H1 (cell line): ENCODE measurements at regions not wholly inside any gene's neighbourhood (a gene's known extent, or its start where the extent isn't known, plus 50 kb on each side); places are given as distances from the start of the nearest gene placed in this dataset.

Source experiments
- CTCF ChIA-PET: fragments of 300-600 bp; sonication (Branson Sonifier 250); formaldehyde crosslinking; loops from one replicate; lab custom pipeline; 2021; ENCODE audit not compliant: partially characterized antibody; lab: Charles Lee
- POLR2A ChIA-PET: fragments of 300-600 bp; sonication (Branson Sonifier 250); formaldehyde crosslinking; loops from one replicate; lab custom pipeline; 2021; ENCODE audit warnings: inconsistent platforms; ENCODE audit not compliant: partially characterized antibody; lab: Charles Lee
- DNase-seq, 2 experiments: peaks; one replicate each; pipeline versions ENCODE4 v3.0.0 to v3.0.0-alpha.2; 2010 to 2022; ENCODE audit warnings: low spot score in 2 of 2, low read depth in 1 of 2, mixed read lengths in 1 of 2
- FAIRE-seq: peaks from 2 replicates; lab custom pipeline; 2011; peaks lifted over from hg19 to GRCh38; lab: Jason Lieb, UNC
- H2AFZ ChIP-seq: 2 replicates; pipeline ENCODE4 v1.8.1; 2012; ENCODE audit warnings: low read length, inconsistent platforms
- H2AK5ac ChIP-seq: 2 replicates; pipeline ENCODE4 v1.6.1; 2013; ENCODE audit warnings: low read depth, low read length
- H2BK120ac ChIP-seq: replicated peaks from 2 replicates; pipeline ENCODE3; 2013; ENCODE audit warnings: low read depth, low read length, inconsistent platforms
- H2BK12ac ChIP-seq: 2 replicates; pipeline ENCODE4 v1.6.1; 2013; ENCODE audit warnings: low read depth, low read length
- H2BK15ac ChIP-seq: 2 replicates; pipeline ENCODE4 v1.6.1; 2013; ENCODE audit warnings: low read length
- H2BK20ac ChIP-seq: 2 replicates; pipeline ENCODE4 v1.6.1; 2013; ENCODE audit warnings: low read length
- H2BK5ac ChIP-seq: 2 replicates; pipeline ENCODE4 v1.6.1; 2013; ENCODE audit warnings: low read depth, low read length
- H3K14ac ChIP-seq: 2 replicates; pipeline ENCODE4 v1.6.1; 2013; ENCODE audit warnings: inconsistent platforms; ENCODE audit not compliant: insufficient read length
- H3K18ac ChIP-seq: 2 replicates; pipeline ENCODE4 v1.6.1; 2013; ENCODE audit warnings: low read length; ENCODE audit errors: extremely low read depth
- H3K23ac ChIP-seq: 2 replicates; pipeline ENCODE4 v1.6.1; 2013; ENCODE audit warnings: inconsistent platforms; ENCODE audit not compliant: insufficient read length
- H3K23me2 ChIP-seq: 2 replicates; pipeline ENCODE4 v1.6.1; 2013; ENCODE audit warnings: low read depth, low read length
- H3K27ac ChIP-seq: 2 replicates; pipeline ENCODE4 v1.6.1; 2011; ENCODE audit warnings: low read depth, low read length, inconsistent platforms
- H3K27me3 ChIP-seq, 4 experiments: replicated peaks in 1 of 4; 1 replicate in 1 of 4; 2 replicates in 3 of 4; pipeline versions ENCODE4 v1.6.1 to v1.8.1; 2011 to 2013; ENCODE audit warnings: low read length in 3 of 4, mild to moderate bottlenecking in 3 of 4, inconsistent platforms in 2 of 4, mixed read lengths in 2 of 4, moderate library complexity in 1 of 4; ENCODE audit not compliant: control insufficient read depth in 3 of 4, insufficient read depth in 3 of 4; ENCODE audit errors: extremely low read depth in 1 of 4
- H3K36me3 ChIP-seq, 4 experiments: 2 replicates each; pipeline versions ENCODE4 v1.6.1 to v1.8.1; 2011 to 2013; ENCODE audit warnings: mild to moderate bottlenecking in 4 of 4, low read length in 3 of 4, moderate library complexity in 2 of 4, control low read depth in 1 of 4, inconsistent platforms in 1 of 4; ENCODE audit not compliant: insufficient read depth in 4 of 4, control insufficient read depth in 2 of 4
- H3K4ac ChIP-seq: replicated peaks from 2 replicates; pipeline ENCODE3; 2013; ENCODE audit warnings: low read length, low read depth, mixed read lengths, inconsistent platforms; ENCODE audit not compliant: insufficient read length
- H3K4me1 ChIP-seq, 4 experiments: replicated peaks in 1 of 4; 1 replicate in 1 of 4; 2 replicates in 3 of 4; pipeline versions ENCODE4 v1.6.1 to v1.8.1; 2011 to 2013; ENCODE audit warnings: low read length in 3 of 4, inconsistent platforms in 2 of 4, mixed read lengths in 1 of 4; ENCODE audit not compliant: insufficient read depth in 4 of 4, control insufficient read depth in 3 of 4
- H3K4me2 ChIP-seq, 2 experiments: 2 replicates each; pipeline versions ENCODE4 v1.6.1 to v1.8.1; 2011 to 2013; ENCODE audit warnings: low read depth in 2 of 2, low read length in 2 of 2, control low read depth in 1 of 2, inconsistent platforms in 1 of 2, mild to moderate bottlenecking in 1 of 2; ENCODE audit not compliant: insufficient read depth in 1 of 2
- H3K4me3 ChIP-seq, 4 experiments: fragments of 200-600, 300-600 bp in 1 of 4; sonication (generic), shearing (Covaris generic), sonication (Bioruptor Twin) in 1 of 4; 2 replicates each; pipeline versions ENCODE4 v1.5.1 to v1.8.1; 2011 to 2016; ENCODE audit warnings: low read length in 4 of 4, low read depth in 3 of 4, control low read depth in 2 of 4, inconsistent platforms in 2 of 4, mild to moderate bottlenecking in 2 of 4, mixed read lengths in 1 of 4, moderate library complexity in 1 of 4; ENCODE audit not compliant: insufficient read depth in 2 of 4; ENCODE audit errors: extremely low read depth in 1 of 4
- H3K56ac ChIP-seq: replicated peaks from 2 replicates; pipeline ENCODE3; 2013; ENCODE audit warnings: low read depth, mild to moderate bottlenecking, mixed read lengths, low read length, inconsistent platforms; ENCODE audit not compliant: insufficient read length
- H3K79me1 ChIP-seq: 2 replicates; pipeline ENCODE4 v1.6.1; 2013; ENCODE audit warnings: low read depth, low read length, control low read depth
- H3K79me2 ChIP-seq, 2 experiments: 2 replicates each; pipeline versions ENCODE4 v1.6.1 to v1.8.1; 2012 to 2013; ENCODE audit warnings: low read length in 2 of 2, mild to moderate bottlenecking in 2 of 2, inconsistent platforms in 1 of 2; ENCODE audit not compliant: insufficient read depth in 2 of 2, control insufficient read depth in 1 of 2
- H3K9ac ChIP-seq, 4 experiments: replicated peaks in 1 of 4; 1 replicate in 1 of 4; 2 replicates in 3 of 4; pipeline versions ENCODE4 v1.6.1 to v1.8.1; 2011 to 2013; ENCODE audit warnings: low read depth in 3 of 4, low read length in 3 of 4, control low read depth in 2 of 4, mild to moderate bottlenecking in 2 of 4, moderate library complexity in 2 of 4, inconsistent platforms in 1 of 4; ENCODE audit errors: extremely low read depth in 1 of 4
- H3K9me3 ChIP-seq, 2 experiments: 2 replicates each; pipeline versions ENCODE4 v1.6.1 to v1.8.1; 2012 to 2013; ENCODE audit warnings: mild to moderate bottlenecking in 2 of 2, moderate library complexity in 2 of 2, control low read depth in 1 of 2, inconsistent platforms in 1 of 2, low read depth in 1 of 2, low read length in 1 of 2, mixed read lengths in 1 of 2; ENCODE audit not compliant: insufficient read depth in 2 of 2
- H4K20me1 ChIP-seq, 2 experiments: replicated peaks in 1 of 2; 2 replicates each; pipeline versions ENCODE3 to v1.8.1; 2011 to 2013; ENCODE audit warnings: inconsistent platforms in 2 of 2, low read length in 2 of 2, mild to moderate bottlenecking in 1 of 2; ENCODE audit not compliant: insufficient read depth in 2 of 2, control insufficient read depth in 1 of 2
- H4K5ac ChIP-seq: 2 replicates; pipeline ENCODE4 v1.6.1; 2013; ENCODE audit warnings: low read length, low read depth, mixed read lengths, inconsistent platforms; ENCODE audit not compliant: insufficient read length
- H4K8ac ChIP-seq: 2 replicates; pipeline ENCODE4 v1.8.0; 2013; ENCODE audit warnings: mild to moderate bottlenecking, moderate library complexity, low read length, inconsistent platforms; ENCODE audit not compliant: insufficient read depth; ENCODE audit errors: extremely low read depth
- H4K91ac ChIP-seq: replicated peaks from 2 replicates; pipeline ENCODE3; 2013; ENCODE audit warnings: low read length, mixed read lengths, inconsistent platforms; ENCODE audit not compliant: insufficient read length
- KDM1A ChIP-seq: fragments of 200-600, 300-600 bp; sonication (generic); IDR thresholded peaks from 2 replicates; pipeline ENCODE4 v1.7.1; 2016; ENCODE audit warnings: mild to moderate bottlenecking, low read length, borderline replicate concordance
- RAD21 ChIP-seq, 2 experiments: IDR thresholded peaks in 1 of 2; conservative IDR thresholded peaks in 1 of 2; 2 replicates each; pipeline ENCODE4 v1.6.1; 2011; ENCODE audit warnings: low read depth in 2 of 2, low read length in 2 of 2, improper control_type of control experiment in 1 of 2, inconsistent platforms in 1 of 2, mild to moderate bottlenecking in 1 of 2, moderate library complexity in 1 of 2
- RNF2 ChIP-seq: fragments of 200-900, 300-1000 bp; sonication (generic); IDR thresholded peaks from 2 replicates; pipeline ENCODE4 v1.7.1; 2016; ENCODE audit warnings: borderline replicate concordance, low read depth, mild to moderate bottlenecking, antibody characterized with exemption, low read length; ENCODE audit not compliant: poor library complexity, severe bottlenecking; ENCODE audit errors: missing control alignments
- WGBS, 2 experiments: shearing (Covaris generic) in 1 of 2; methylation state at CpG; one replicate each; pipeline versions ENCODE4 v1.1.6 to v1.1.7; 2013 to 2015; ENCODE audit warnings: low lambda C conversion rate in 2 of 2, mixed read lengths in 2 of 2, inconsistent platforms in 1 of 2, low coverage in 1 of 2, missing lambda C conversion rate in 1 of 2; ENCODE audit not compliant: insufficient replicate concordance in 2 of 2, insufficient coverage in 1 of 2, insufficient read length in 1 of 2; ENCODE audit errors: extremely low coverage in 1 of 2, missing lambda C conversion rate in 1 of 2; 5-methylcytosine and 5-hydroxymethylcytosine counted together

- Histone ChIP-seq H3K79me2 (no peaks in the 10 kb centered on the region), H2BK5ac (no peak overlapping the region), H3K4ac (no peak overlapping the region), H3K9me3 (no peaks in the 10 kb centered on the region), H3K18ac (no peak overlapping the region), H3K23ac (no peak overlapping the region), H2BK12ac (no peak overlapping the region), H3K14ac (no peak overlapping the region), H2BK120ac (no peak overlapping the region)
- FAIRE-seq, result no peak
- CTCF ChIA-PET, result no interaction called here
- TF ChIP-seq KDM1A, result no peak
- TF ChIP-seq RNF2, result no peak
- peak in 1 of 2 experiments; percentile 30; a peak in 1 of 4 replicates for TF ChIP-seq RAD21 (IDR thresholded peaks at IDR 0.05 in 1 of 2, conservative IDR thresholded peaks at IDR 0.05 in 1 of 2; ENCODE audit: low read depth in 2 of 2, low read length in 2 of 2)
- TF ChIP-seq, all 59 proteins: peak for 1
- Histone ChIP-seq H2AK5ac (no peak overlapping the region), H3K79me1 (no peaks in the 10 kb centered on the region), H4K20me1 (no peaks in the 10 kb centered on the region), H3K4me1 (no peaks in the 10 kb centered on the region), H2AFZ (no peak overlapping the region), H3K23me2 (no peaks in the 10 kb centered on the region), H3K36me3 (no peaks in the 10 kb centered on the region), H4K8ac (no peak overlapping the region), H3K27ac (no peak overlapping the region), H3K27me3 (no peaks in the 10 kb centered on the region), H2BK15ac (no peak overlapping the region), H3K56ac (no peak overlapping the region), H3K9ac (no peak overlapping the region), H3K4me2 (no peak overlapping the region), H3K4me3 (no peak overlapping the region), H4K5ac (no peak overlapping the region), H2BK20ac (no peak overlapping the region), H4K91ac (no peak overlapping the region)
- DNase-seq, result no peak
- POLR2A ChIA-PET, result no interaction called here
- WGBS, 2 experiments, result 84% methylated on average over 4 of the region's 4 CpGs; no CpG with 5 or more reads in 1 of the 2 experiments
These were observed 284.5 kb downstream of the SS18 start for GRCh38 chr18:25805939-25806338.
